ENCODE measurements at regions not wholly inside any gene's neighbourhood (a gene's known extent, or its start where the extent isn't known, plus 50 kb on each side); places are given as distances from the start of the nearest gene placed in this dataset.

DNA sequence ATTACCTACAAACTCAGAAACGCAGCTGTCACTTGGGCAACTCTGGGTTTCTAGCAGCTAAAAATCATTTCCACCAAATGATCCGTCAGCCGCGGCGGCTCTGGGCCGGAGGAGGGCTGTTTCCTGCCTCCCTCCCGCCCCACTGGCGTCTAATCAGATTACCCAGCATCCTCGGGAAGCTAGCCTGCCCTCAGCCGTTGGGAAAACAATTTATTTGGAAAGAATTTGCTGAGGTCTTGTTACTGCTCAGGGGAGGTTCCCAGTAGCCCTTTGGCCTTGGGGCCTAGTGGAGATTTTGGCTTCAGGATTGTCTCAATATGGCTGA is 65.0 kb upstream of the ADGRA1 start:
- TF ChIP-seq EZH2 (IDR thresholded peaks at IDR 0.05; ENCODE audit: borderline replicate concordance, low read length): no peak
- TF ChIP-seq, protein P1, sequence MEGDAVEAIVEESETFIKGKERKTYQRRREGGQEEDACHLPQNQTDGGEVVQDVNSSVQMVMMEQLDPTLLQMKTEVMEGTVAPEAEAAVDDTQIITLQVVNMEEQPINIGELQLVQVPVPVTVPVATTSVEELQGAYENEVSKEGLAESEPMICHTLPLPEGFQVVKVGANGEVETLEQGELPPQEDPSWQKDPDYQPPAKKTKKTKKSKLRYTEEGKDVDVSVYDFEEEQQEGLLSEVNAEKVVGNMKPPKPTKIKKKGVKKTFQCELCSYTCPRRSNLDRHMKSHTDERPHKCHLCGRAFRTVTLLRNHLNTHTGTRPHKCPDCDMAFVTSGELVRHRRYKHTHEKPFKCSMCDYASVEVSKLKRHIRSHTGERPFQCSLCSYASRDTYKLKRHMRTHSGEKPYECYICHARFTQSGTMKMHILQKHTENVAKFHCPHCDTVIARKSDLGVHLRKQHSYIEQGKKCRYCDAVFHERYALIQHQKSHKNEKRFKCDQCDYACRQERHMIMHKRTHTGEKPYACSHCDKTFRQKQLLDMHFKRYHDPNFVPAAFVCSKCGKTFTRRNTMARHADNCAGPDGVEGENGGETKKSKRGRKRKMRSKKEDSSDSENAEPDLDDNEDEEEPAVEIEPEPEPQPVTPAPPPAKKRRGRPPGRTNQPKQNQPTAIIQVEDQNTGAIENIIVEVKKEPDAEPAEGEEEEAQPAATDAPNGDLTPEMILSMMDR (conservative IDR thresholded peaks at IDR 0.05 in 1 of 2, IDR thresholded peaks at IDR 0.05 in 1 of 2; ENCODE audit: extremely low read depth in 1 of 2, insufficient read depth in 1 of 2, low read depth in 1 of 2, low read length in 2 of 2): no peak
